GM21423 (cell line): ENCODE measurements at regions not wholly inside any gene's neighbourhood (a gene's known extent, or its start where the extent isn't known, plus 50 kb on each side); places are given as distances from the start of the nearest gene placed in this dataset.
"Not testable (repeated sequence)": the region's sequence is repeated elsewhere in the genome, so short reads cannot be mapped to it uniquely, and the experiment has no call there.

Experiments used
- ATAC-seq: cut with Tn5 transposase; IDR thresholded peaks from one replicate; pipeline ENCODE4 v1.9.1; 2021; ENCODE audit warnings: mild to moderate bottlenecking, moderate library complexity; ENCODE audit not compliant: unreplicated experiment

GRCh38 chr2:5190023-5190422 is 502.2 kb upstream of the SOX11 start:
- ATAC-seq = no peak

- no peak for ATAC-seq
Measured at GRCh38 chr2:5195636-5196035, 496.5 kb upstream of the SOX11 start.

GRCh38 chr2:5203134-5203755 is 488.9 kb upstream of the SOX11 start:
- no peak for ATAC-seq

- ATAC-seq = not testable (repeated sequence)
Measured at GRCh38 chr2:5206742-5207141, 485.4 kb upstream of the SOX11 start.

DNA sequence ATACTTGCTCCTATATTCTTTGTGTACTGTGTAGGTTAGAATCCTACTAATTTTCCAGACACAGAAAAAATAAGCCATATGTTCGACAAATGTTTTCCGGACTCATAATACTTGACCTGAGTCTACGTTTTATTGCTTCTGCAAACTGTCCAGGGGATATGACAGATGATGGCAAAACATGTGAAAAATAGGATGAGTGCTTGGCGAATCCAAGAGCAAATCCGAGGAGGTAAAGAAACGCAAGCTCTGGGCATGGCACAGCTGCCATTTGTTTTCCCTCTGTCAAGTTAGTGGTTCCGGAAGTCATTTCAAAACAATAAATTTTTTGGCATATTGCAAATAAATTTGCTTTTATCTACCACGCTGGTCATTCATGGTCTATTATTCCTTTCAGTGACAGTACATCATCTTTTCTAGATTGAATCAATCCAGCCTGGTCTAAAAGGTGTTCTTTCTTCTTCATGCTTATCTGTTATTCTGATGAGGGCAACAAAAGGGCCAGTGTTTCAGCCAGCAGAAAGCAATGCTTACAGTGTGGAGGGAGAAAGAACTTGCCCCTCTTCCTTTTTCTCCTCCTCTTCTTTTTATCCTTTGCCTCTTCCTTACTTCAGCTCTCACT is 476.1 kb upstream of the SOX11 start:
- ATAC-seq = no peak

- no peak for ATAC-seq
Measured at GRCh38 chr2:5227062-5227699, 465.0 kb upstream of the SOX11 start.

GRCh38 chr2:5229574-5229973 is 462.6 kb upstream of the SOX11 start:
- no peak for ATAC-seq

DNA sequence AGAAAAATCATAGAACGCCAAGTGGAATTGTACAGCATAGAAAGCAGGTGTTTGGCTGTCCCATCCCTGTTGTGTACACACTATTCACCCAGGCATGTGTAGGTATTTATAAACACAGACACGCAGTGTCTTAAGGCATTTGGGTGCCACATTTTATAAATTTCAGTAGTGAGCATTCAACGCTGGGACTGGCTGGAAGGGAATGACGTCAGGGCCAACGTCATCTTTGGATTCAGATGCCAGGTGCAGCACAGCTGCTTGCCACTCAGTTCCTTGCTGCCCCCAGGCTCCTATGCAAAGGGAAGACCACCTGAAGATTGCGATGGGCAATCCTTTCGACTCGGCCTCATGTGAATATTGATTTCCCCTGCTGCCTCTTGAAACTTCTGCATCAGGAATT is 461.7 kb upstream of the SOX11 start:
- ATAC-seq = no peak

- no peak for ATAC-seq
Measured at GRCh38 chr2:5230855-5231254, 461.3 kb upstream of the SOX11 start.

GRCh38 chr2:5231287-5231686 is 460.9 kb upstream of the SOX11 start:
- ATAC-seq = no peak

DNA sequence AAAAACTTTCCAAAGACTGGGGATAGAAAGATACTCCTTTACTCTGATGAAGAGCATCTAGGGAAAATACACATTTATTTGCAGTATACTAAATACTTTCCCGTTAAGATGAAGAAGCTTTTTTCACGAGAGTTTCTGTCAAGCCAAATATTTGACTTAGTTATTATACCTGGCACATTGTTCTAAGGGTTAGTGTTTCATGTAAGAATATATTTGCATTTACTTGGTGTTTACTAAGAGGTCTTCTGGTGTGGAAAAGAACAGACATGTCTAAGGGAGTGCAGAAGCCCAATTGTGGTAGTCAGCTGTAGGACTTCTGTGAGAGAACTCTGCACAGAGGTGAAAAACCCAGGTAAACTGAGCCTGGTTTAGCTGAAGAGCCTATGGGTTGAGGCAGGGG is 457.6 kb upstream of the SOX11 start:
- no peak for ATAC-seq

GRCh38 chr2:5235701-5236100 is 456.5 kb upstream of the SOX11 start:
- no peak for ATAC-seq

- ATAC-seq = no peak
Measured at GRCh38 chr2:5236249-5236648, 455.9 kb upstream of the SOX11 start.

DNA sequence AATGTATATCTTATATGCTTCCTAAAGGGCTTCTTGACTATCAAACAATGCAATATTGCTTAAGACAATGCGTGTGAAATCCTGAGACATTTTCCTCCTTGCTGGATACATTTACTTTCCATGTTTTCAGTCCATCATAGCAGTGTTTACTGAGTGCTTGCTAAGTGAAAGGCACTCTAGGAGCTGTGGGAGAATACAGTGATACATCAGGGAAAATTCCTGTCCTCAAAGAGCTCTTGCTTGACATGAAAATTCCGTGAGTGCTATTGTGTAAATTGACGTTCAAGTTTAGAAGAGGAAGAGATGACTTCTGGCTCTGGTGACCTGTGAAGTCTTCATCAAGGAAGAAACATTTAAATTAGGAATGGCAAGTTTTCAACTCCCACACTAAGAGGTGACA is 449.4 kb upstream of the SOX11 start:
- no peak for ATAC-seq

DNA sequence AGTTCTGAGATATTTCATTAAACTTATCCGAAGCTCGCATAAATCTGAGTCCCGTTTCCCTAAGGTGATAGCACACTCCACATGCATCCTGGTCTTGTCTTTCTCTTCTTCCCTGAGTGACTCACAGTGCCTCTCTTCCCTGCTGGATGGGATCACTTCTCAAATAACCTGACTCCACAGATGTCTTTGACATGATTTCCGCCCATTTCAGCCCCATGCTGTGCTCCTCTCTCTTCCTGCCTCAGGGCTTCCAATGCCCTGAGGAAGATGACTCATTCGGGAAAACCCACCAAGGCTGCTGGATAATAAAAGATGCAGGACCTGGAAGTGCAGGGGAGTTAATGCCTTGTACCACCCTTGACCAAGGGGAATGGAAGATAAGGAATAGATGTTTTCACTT is 441.7 kb upstream of the SOX11 start:
- ATAC-seq = no peak

GRCh38 chr2:5253263-5253662 is 438.9 kb upstream of the SOX11 start:
- ATAC-seq = no peak

DNA sequence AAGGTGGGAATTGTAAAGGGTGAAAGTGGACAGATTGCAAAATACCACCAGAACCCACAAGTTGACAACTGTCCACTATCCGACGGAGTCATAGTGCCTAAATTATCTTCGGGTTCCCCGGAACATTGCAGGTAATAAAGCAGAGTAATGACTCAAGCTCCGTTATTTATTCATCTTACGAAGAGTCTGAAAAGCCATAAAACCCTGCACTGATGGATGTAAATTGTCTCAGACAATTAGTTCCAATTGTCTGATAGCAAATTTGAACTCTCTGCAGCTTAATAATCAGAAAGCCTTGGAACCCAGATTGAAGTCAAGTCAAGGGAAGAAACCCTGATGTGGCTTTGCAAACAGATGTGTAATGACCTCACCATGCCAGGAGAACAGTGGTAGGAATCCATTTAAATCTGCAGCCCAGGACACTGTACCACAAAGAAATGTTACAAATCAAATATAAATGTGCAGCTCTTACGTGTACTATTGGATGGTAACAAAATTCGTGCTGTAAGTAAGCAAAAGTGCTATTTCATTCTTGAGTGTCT is 437.3 kb upstream of the SOX11 start:
- ATAC-seq = no peak

DNA sequence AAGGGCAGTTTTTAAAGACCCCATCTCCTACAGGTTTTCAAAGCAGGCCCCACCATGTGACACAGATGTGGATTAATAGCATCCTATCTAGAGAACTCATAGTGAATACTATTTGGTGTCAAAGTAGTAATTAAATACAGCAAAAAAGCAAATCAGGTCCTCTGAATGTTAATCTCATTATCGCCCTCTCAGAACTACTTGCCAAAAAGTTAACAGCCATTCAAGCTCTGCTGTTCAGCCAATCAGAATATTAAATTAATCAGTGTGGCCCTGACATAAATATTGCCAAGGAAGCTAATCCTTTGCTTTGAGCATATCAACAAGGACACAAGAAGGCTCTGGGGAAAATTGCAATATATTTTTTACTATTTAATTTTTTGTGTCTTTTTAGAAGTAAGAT is 428.9 kb upstream of the SOX11 start:
- no peak for ATAC-seq

GRCh38 chr2:5264361-5264760 is 427.8 kb upstream of the SOX11 start:
- ATAC-seq = no peak

- ATAC-seq = no peak
Measured at GRCh38 chr2:5285061-5285460, 407.1 kb upstream of the SOX11 start.

GRCh38 chr2:5285872-5286769 is 406.1 kb upstream of the SOX11 start:
- no peak for ATAC-seq
